GM23338 (cell line): ENCODE measurements at regions not wholly inside any gene's neighbourhood (a gene's known extent, or its start where the extent isn't known, plus 50 kb on each side); places are given as distances from the start of the nearest gene placed in this dataset.

ENCODE experiments used
- ATAC-seq: fragments of 200-7000 bp; cut with Tn5 transposase; 3 replicates; pipeline ENCODE4 v1.9.1; 2020
- DNase-seq: peaks from one replicate; pipeline ENCODE4 v3.0.0-alpha.2; 2015; ENCODE audit warnings: low spot score
- H2AFZ ChIP-seq: fragments of 200-600 bp; sonication (generic); 2 replicates; pipeline ENCODE4 v1.8.0; 2016; ENCODE audit warnings: antibody characterized with exemption, mild to moderate bottlenecking, moderate library complexity
- H3F3A ChIP-seq: fragments of 200-600 bp; sonication (generic); replicated peaks from 2 replicates; pipeline ENCODE4 v1.8.0; 2017; ENCODE audit warnings: antibody characterized with exemption, mixed run types, low read depth
- H3K27ac ChIP-seq: fragments of 200-600 bp; sonication (generic); 2 replicates; pipeline ENCODE4 v1.6.1; 2016; ENCODE audit warnings: low read depth
- H3K27me3 ChIP-seq: fragments of 200-600 bp; sonication (generic); 2 replicates; pipeline ENCODE4 v1.8.0; 2016; ENCODE audit warnings: mild to moderate bottlenecking, mixed run types, moderate library complexity; ENCODE audit not compliant: insufficient read depth
- H3K36me3 ChIP-seq: fragments of 200-600 bp; sonication (generic); 2 replicates; pipeline ENCODE4 v1.8.0; 2016; ENCODE audit warnings: mild to moderate bottlenecking; ENCODE audit not compliant: insufficient read depth
- H3K4me1 ChIP-seq: fragments of 200-600 bp; sonication (generic); 2 replicates; pipeline ENCODE4 v1.8.0; 2016; ENCODE audit warnings: mild to moderate bottlenecking, moderate library complexity; ENCODE audit not compliant: insufficient read depth
- H3K4me2 ChIP-seq: fragments of 200-600 bp; sonication (generic); 2 replicates; pipeline ENCODE4 v1.7.1; 2017; ENCODE audit warnings: mixed run types
- H3K4me3 ChIP-seq: fragments of 200-600 bp; sonication (generic); 2 replicates; pipeline ENCODE4 v1.6.1; 2016; ENCODE audit warnings: mixed run types
- H3K79me2 ChIP-seq: fragments of 200-600 bp; sonication (generic); replicated peaks from 2 replicates; pipeline ENCODE4 v1.8.0; 2017; ENCODE audit warnings: mild to moderate bottlenecking; ENCODE audit not compliant: insufficient read depth
- H3K9me2 ChIP-seq: fragments of 200-600 bp; sonication (generic); 2 replicates; pipeline ENCODE4 v1.8.0; 2017; ENCODE audit not compliant: insufficient read depth
- H4K20me1 ChIP-seq: fragments of 200-600 bp; sonication (generic); replicated peaks from 2 replicates; pipeline ENCODE4 v1.8.0; 2017; ENCODE audit warnings: mild to moderate bottlenecking; ENCODE audit not compliant: insufficient read depth
- H3K27ac Mint-ChIP-seq: 2 replicates; pipeline ENCODE4 v1.8.0; 2020; ENCODE audit warnings: inconsistent platforms, mild to moderate bottlenecking, moderate library complexity, mixed read lengths
- H3K27me3 Mint-ChIP-seq: 3 replicates; pipeline ENCODE4 v1.8.0; 2022; ENCODE audit warnings: low read depth, mild to moderate bottlenecking, moderate library complexity, mixed read lengths, inconsistent platforms; ENCODE audit not compliant: insufficient read depth, poor library complexity
- H3K36me3 Mint-ChIP-seq: 3 replicates; pipeline ENCODE4 v1.8.0; 2021; ENCODE audit warnings: low read depth, mild to moderate bottlenecking, inconsistent platforms, moderate library complexity, mixed read lengths
- H3K4me1 Mint-ChIP-seq: 3 replicates; pipeline ENCODE4 v1.8.0; 2020; ENCODE audit warnings: mild to moderate bottlenecking, inconsistent platforms, mixed read lengths
- H3K4me3 Mint-ChIP-seq: 3 replicates; pipeline ENCODE4 v1.8.0; 2021; ENCODE audit warnings: moderate library complexity, mild to moderate bottlenecking, inconsistent platforms, mixed read lengths
- H3K9me3 Mint-ChIP-seq: 3 replicates; pipeline ENCODE4 v1.8.0; 2020; ENCODE audit warnings: moderate library complexity, mild to moderate bottlenecking, inconsistent platforms, mixed read lengths
- CREB1 ChIP-seq: fragments of 250-450 bp; sonication (Bioruptor Pico); IDR thresholded peaks from 2 replicates; pipeline ENCODE4 v1.5.0; 2020; ENCODE audit warnings: low read depth, mild to moderate bottlenecking, moderate library complexity
- ETS1 ChIP-seq: IDR thresholded peaks from 2 replicates; pipeline ENCODE4 v1.6.1; 2016; ENCODE audit warnings: antibody characterized with exemption
- EZH2 ChIP-seq: fragments of 200-600 bp; sonication (generic); IDR thresholded peaks from one replicate; pipeline ENCODE4 v1.8.0; 2017; ENCODE audit warnings: antibody characterized with exemption, mild to moderate bottlenecking, low read depth; ENCODE audit not compliant: unreplicated experiment
- EZH2phosphoT487 ChIP-seq: fragments of 200-600 bp; sonication (generic); IDR thresholded peaks from one replicate; pipeline ENCODE4 v1.8.1; 2018; ENCODE audit warnings: antibody characterized with exemption; ENCODE audit not compliant: unreplicated experiment
- JUNB ChIP-seq: IDR thresholded peaks from one replicate; pipeline ENCODE4 v1.6.1; 2016; ENCODE audit warnings: antibody characterized with exemption; ENCODE audit not compliant: unreplicated experiment
- NANOG ChIP-seq: IDR thresholded peaks from 2 replicates; pipeline ENCODE4 v1.6.1; 2016; ENCODE audit warnings: antibody characterized with exemption, borderline replicate concordance
- POLR2AphosphoS5 ChIP-seq: IDR thresholded peaks from 2 replicates; pipeline ENCODE4 v1.6.1; 2016; ENCODE audit warnings: antibody characterized with exemption, low read depth
- STAT1 ChIP-seq: IDR thresholded peaks from one replicate; pipeline ENCODE4 v1.6.1; 2016; ENCODE audit warnings: antibody characterized with exemption; ENCODE audit not compliant: unreplicated experiment
- ZNF114 ChIP-seq: fragments of 250-450 bp; sonication (Bioruptor Pico); IDR thresholded peaks from 2 replicates; pipeline ENCODE4 v1.5.0; 2020; ENCODE audit warnings: mild to moderate bottlenecking, moderate library complexity
- ZNF331 ChIP-seq: fragments of 250-450 bp; sonication (Bioruptor Pico); IDR thresholded peaks from 2 replicates; pipeline ENCODE4 v1.5.0; 2020; ENCODE audit warnings: low read depth, mild to moderate bottlenecking, moderate library complexity
- TF ChIP-seq, protein P1 (sequence below): fragments of 250-450 bp; sonication (Bioruptor Pico); IDR thresholded peaks from 2 replicates; pipeline ENCODE4 v1.5.0; 2020; ENCODE audit warnings: mild to moderate bottlenecking, moderate library complexity
- TF ChIP-seq, protein P2 (sequence below): IDR thresholded peaks from one replicate; pipeline ENCODE4 v1.6.1; 2018; ENCODE audit warnings: antibody characterized with exemption; ENCODE audit not compliant: unreplicated experiment

- Histone ChIP-seq H3K4me3 (no peak overlapping the region), H3K4me2 (no peak overlapping the region), H3K4me1 (no peaks in the 10 kb centered on the region), H3K27ac (no peak overlapping the region), H4K20me1 (no peaks in the 10 kb centered on the region), H3K36me3 (no peaks in the 10 kb centered on the region), H3K79me2 (no peaks in the 10 kb centered on the region), H2AFZ (no peak overlapping the region), H3F3A (no peaks in the 10 kb centered on the region), H3K27me3 (no peaks in the 10 kb centered on the region), H3K9me2 (no peaks in the 10 kb centered on the region)
- Mint-ChIP-seq H3K4me1 (no peaks in the 10 kb centered on the region), H3K4me3 (no peak overlapping the region), H3K27ac (no peak overlapping the region), H3K9me3 (peaks cover 7% of the 10 kb centered on the region; the same call in 1 of the 3 replicates), H3K36me3 (no peaks in the 10 kb centered on the region; the same call in 2 of the 3 replicates), H3K27me3 (no peaks in the 10 kb centered on the region)
- DNase-seq = no peak
- no peak for ATAC-seq
- TF ChIP-seq ZNF114 (CRISPR knock-in tag) (no peak), POLR2AphosphoS5 (no peak), EZH2 (no peak), JUNB (no peak), EZH2phosphoT487 (no peak), ETS1 (no peak), NANOG (no peak), ZNF331 (CRISPR knock-in tag) (no peak), CREB1 (CRISPR knock-in tag) (no peak), STAT1 (no peak)
- TF ChIP-seq, protein P1, sequence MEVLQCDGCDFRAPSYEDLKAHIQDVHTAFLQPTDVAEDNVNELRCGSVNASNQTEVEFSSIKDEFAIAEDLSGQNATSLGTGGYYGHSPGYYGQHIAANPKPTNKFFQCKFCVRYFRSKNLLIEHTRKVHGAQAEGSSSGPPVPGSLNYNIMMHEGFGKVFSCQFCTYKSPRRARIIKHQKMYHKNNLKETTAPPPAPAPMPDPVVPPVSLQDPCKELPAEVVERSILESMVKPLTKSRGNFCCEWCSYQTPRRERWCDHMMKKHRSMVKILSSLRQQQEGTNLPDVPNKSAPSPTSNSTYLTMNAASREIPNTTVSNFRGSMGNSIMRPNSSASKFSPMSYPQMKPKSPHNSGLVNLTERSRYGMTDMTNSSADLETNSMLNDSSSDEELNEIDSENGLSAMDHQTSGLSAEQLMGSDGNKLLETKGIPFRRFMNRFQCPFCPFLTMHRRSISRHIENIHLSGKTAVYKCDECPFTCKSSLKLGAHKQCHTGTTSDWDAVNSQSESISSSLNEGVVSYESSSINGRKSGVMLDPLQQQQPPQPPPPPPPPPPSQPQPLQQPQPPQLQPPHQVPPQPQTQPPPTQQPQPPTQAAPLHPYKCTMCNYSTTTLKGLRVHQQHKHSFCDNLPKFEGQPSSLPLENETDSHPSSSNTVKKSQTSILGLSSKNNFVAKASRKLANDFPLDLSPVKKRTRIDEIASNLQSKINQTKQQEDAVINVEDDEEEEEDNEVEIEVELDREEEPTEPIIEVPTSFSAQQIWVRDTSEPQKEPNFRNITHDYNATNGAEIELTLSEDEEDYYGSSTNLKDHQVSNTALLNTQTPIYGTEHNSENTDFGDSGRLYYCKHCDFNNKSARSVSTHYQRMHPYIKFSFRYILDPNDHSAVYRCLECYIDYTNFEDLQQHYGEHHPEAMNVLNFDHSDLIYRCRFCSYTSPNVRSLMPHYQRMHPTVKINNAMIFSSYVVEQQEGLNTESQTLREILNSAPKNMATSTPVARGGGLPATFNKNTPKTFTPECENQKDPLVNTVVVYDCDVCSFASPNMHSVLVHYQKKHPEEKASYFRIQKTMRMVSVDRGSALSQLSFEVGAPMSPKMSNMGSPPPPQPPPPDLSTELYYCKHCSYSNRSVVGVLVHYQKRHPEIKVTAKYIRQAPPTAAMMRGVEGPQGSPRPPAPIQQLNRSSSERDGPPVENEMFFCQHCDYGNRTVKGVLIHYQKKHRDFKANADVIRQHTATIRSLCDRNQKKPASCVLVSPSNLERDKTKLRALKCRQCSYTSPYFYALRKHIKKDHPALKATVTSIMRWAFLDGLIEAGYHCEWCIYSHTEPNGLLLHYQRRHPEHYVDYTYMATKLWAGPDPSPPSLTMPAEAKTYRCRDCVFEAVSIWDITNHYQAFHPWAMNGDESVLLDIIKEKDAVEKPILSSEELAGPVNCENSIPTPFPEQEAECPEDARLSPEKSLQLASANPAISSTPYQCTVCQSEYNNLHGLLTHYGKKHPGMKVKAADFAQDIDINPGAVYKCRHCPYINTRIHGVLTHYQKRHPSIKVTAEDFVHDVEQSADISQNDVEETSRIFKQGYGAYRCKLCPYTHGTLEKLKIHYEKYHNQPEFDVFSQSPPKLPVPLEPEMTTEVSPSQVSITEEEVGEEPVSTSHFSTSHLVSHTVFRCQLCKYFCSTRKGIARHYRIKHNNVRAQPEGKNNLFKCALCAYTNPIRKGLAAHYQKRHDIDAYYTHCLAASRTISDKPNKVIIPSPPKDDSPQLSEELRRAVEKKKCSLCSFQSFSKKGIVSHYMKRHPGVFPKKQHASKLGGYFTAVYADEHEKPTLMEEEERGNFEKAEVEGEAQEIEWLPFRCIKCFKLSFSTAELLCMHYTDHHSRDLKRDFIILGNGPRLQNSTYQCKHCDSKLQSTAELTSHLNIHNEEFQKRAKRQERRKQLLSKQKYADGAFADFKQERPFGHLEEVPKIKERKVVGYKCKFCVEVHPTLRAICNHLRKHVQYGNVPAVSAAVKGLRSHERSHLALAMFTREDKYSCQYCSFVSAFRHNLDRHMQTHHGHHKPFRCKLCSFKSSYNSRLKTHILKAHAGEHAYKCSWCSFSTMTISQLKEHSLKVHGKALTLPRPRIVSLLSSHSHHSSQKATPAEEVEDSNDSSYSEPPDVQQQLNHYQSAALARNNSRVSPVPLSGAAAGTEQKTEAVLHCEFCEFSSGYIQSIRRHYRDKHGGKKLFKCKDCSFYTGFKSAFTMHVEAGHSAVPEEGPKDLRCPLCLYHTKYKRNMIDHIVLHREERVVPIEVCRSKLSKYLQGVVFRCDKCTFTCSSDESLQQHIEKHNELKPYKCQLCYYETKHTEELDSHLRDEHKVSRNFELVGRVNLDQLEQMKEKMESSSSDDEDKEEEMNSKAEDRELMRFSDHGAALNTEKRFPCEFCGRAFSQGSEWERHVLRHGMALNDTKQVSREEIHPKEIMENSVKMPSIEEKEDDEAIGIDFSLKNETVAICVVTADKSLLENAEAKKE (CRISPR knock-in tag) = no peak
- TF ChIP-seq, protein P2, sequence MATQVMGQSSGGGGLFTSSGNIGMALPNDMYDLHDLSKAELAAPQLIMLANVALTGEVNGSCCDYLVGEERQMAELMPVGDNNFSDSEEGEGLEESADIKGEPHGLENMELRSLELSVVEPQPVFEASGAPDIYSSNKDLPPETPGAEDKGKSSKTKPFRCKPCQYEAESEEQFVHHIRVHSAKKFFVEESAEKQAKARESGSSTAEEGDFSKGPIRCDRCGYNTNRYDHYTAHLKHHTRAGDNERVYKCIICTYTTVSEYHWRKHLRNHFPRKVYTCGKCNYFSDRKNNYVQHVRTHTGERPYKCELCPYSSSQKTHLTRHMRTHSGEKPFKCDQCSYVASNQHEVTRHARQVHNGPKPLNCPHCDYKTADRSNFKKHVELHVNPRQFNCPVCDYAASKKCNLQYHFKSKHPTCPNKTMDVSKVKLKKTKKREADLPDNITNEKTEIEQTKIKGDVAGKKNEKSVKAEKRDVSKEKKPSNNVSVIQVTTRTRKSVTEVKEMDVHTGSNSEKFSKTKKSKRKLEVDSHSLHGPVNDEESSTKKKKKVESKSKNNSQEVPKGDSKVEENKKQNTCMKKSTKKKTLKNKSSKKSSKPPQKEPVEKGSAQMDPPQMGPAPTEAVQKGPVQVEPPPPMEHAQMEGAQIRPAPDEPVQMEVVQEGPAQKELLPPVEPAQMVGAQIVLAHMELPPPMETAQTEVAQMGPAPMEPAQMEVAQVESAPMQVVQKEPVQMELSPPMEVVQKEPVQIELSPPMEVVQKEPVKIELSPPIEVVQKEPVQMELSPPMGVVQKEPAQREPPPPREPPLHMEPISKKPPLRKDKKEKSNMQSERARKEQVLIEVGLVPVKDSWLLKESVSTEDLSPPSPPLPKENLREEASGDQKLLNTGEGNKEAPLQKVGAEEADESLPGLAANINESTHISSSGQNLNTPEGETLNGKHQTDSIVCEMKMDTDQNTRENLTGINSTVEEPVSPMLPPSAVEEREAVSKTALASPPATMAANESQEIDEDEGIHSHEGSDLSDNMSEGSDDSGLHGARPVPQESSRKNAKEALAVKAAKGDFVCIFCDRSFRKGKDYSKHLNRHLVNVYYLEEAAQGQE = no peak
Measured at GRCh38 chr11:81979448-81979847, 754.2 kb downstream of the FAM181B start.
